A673 (cell line): ENCODE measurements at regions not wholly inside any gene's neighbourhood (a gene's known extent, or its start where the extent isn't known, plus 50 kb on each side); places are given as distances from the start of the nearest gene placed in this dataset.

ENCODE experiments used
- EZH2 ChIP-seq: fragments of 200-600 bp; sonication (generic); IDR thresholded peaks from 2 replicates; pipeline ENCODE4 v1.6.1; 2017; ENCODE audit warnings: borderline replicate concordance, low read depth, mild to moderate bottlenecking, mixed read lengths, antibody characterized with exemption, low read length; ENCODE audit not compliant: poor library complexity, severe bottlenecking
- TF ChIP-seq, protein P1 (sequence below): fragments of 300-800, 200-600 bp; sonication (generic); conservative IDR thresholded peaks from 2 replicates; pipeline ENCODE4 v1.5.1; 2017; ENCODE audit warnings: low read depth, mild to moderate bottlenecking, antibody characterized with exemption, low read length, moderate library complexity, mixed read lengths

DNA sequence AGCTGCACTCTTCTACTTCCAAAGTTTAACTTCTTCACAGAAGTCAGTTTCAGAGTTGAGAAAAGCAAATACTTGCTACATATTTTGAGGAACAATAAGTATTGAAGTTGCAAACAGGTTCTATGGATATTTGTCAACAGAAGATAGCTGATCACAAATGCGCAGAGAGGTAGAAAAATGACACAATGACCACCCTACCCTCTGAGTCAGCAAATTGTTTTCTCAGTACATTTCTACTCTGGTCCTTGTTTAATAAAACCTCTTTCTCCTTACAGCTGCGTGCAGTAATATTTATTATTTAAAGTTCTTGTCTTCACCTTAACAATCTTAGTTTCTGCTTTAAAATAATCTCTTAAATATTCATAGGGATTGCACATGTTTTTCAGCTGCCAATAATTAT, 855.1 kb upstream of the CTNND2 start:
- TF ChIP-seq, protein P1, sequence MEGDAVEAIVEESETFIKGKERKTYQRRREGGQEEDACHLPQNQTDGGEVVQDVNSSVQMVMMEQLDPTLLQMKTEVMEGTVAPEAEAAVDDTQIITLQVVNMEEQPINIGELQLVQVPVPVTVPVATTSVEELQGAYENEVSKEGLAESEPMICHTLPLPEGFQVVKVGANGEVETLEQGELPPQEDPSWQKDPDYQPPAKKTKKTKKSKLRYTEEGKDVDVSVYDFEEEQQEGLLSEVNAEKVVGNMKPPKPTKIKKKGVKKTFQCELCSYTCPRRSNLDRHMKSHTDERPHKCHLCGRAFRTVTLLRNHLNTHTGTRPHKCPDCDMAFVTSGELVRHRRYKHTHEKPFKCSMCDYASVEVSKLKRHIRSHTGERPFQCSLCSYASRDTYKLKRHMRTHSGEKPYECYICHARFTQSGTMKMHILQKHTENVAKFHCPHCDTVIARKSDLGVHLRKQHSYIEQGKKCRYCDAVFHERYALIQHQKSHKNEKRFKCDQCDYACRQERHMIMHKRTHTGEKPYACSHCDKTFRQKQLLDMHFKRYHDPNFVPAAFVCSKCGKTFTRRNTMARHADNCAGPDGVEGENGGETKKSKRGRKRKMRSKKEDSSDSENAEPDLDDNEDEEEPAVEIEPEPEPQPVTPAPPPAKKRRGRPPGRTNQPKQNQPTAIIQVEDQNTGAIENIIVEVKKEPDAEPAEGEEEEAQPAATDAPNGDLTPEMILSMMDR, result no peak
- no peak for TF ChIP-seq EZH2
